ENCODE measurements at regions not wholly inside any gene's neighbourhood (a gene's known extent, or its start where the extent isn't known, plus 50 kb on each side); places are given as distances from the start of the nearest gene placed in this dataset.
"Not testable (repeated sequence)": the region's sequence is repeated elsewhere in the genome, so short reads cannot be mapped to it uniquely, and the experiment has no call there.

DNA sequence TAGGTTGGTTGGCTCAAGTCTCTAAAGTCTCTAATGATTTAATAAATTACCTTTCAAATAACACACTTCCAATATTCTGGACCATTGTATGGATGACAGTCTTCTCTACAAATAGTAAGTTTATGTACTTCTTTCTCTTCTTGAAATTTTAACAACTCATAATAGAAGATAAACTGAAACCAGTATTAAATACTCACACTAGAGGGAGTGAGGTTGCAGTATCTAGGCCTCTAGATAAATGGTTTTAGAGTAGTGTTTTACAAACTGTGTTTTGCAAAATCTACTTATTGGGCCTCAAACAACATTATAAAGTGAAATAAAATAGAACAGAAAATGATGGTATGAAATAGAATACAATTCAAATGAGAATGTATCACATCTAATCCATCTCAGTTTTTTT lies 479.9 kb upstream of the BRINP3 start:
- intact Hi-C loops (cut with micrococcal nuclease): no loop called here

DNA sequence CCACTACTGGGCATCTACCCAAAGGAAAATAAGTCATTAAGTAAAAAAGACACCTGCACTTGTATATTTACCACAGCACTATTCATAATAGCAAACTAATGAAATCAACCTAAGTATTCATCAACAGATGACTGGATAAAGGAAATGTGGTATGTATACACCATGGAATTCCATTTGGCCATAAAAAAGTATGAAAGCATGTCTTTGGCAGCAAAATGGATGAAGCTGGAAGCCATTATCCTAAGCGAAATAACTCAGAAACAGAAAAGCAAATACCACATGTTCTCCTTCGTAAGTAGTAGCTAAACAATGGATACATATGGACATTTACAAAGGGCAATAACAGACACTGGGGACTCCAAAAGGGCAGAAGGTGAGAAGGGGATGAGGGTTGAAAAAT lies 485.7 kb upstream of the BRINP3 start:
- intact Hi-C loops (cut with micrococcal nuclease): no loop called here

DNA sequence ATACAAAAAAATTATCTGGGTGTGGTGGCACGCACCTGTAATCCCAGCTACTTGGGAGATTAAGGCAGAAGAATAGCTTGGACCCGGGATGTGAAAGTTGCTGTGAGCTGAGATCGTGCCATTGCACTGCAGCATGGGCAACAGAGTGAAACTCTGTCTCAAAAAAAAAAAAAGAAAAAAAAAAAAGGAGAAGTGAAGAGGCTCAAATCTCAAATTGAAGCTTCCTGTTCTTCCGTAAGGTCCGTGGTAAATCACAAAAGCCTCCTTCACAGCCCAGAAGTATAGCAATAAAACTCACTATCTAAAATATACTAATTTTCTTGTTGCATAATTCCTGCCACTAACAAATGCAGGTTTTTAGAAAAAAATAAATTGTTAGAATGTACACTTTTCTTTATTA lies 498.2 kb upstream of the BRINP3 start:
- intact Hi-C loops (cut with micrococcal nuclease): no loop called here

DNA sequence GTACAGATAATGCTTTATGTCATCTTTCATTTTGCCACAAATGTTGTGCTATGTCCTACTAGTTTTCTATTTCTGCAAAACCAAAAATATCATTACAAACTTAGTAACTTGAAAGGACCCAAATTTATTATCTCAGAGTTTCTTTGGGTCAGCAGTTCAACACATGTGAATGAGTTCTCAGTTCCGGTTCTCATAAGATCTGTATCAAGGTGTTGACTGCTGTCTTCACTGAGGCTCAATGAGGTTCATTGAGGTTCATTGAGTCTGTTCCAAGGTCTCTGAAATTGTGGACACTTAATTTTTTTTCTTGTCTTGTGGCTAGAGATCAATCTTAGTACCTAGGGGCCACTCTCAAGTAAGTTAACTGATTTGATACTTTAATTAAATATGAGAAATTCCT lies 525.1 kb upstream of the BRINP3 start:
- intact Hi-C loops (cut with micrococcal nuclease): loop anchor here (2.0 kb wide), 1 partner anchor 20 kb away; no protein-coding TSS in a partner anchor

DNA sequence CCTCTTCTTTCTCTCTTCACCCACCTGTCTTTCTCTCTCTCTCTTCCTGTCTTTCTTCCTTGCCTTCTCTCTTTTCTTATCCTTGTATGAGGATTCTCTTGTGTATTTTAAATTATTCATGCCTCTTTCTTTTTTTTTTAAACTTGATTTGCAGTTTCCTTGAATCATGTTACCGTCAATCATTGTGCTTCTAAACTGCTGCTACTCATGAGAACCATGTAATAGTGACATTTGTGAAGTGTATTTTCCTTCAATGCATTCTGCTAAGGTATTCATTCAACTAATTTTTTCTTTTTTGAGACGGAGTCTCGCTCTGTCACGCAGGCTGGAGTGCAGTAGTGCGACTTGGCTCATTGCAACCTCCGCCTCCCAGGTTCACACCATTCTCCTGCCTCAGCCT lies 539.1 kb upstream of the BRINP3 start:
- intact Hi-C loops (cut with micrococcal nuclease): no loop called here

DNA sequence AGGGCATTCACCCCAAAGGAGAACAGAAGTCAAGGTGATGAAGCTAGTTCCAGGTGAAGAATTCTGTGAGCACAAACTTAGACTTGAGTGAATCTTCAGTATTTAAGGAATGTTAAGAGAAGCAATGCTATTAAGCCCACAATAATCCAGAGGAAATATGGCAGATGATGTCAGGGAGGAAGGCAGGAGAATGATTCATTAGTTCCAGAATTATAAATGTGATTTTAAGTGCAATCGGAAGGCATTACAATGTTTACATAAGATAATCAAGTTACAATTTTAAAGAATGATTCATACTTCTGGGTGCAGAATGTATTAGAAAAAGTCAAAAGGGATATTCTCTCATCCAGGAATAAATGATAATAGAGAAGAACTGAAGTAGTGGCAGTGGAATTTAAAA lies 545.2 kb upstream of the BRINP3 start:
- intact Hi-C loops (cut with micrococcal nuclease): no loop called here

DNA sequence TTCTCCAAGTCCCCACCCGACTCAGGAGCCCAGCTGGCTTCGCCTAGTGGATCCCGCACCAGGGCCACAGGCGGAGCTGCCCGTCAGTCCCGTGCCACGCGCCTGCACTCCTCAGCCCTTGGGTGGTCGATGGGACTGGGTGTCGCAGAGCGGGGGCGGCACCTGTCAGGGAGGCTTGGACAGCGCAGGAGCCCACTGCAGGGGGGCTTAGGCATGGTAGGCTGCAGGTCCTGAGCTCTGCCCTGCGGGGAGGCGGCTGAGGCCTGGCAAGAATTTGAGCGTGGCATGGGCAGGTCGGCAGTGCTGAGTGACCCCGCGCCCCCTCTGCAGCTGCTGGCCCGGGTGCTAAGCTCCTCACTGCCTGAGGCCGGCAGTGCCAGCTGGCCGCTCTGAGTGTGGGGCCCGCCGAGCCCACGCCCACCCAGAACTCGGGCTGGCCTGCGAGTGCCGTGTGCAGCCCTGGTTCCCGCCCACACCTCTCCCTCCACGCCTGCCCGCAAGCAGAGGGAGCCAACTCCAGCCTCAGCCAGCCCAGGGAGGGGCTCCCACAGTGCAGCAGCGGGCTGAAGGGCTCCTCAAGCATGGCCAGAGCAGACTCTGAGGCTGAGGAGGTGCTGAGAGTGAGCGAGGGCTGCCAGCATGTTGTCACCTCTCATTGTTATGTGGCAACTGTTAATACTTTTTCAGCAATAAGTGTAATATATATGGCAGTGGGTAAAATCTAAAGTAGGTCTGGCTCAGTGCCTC lies 548.4 kb upstream of the BRINP3 start:
- intact Hi-C loops (cut with micrococcal nuclease): no loop called here

DNA sequence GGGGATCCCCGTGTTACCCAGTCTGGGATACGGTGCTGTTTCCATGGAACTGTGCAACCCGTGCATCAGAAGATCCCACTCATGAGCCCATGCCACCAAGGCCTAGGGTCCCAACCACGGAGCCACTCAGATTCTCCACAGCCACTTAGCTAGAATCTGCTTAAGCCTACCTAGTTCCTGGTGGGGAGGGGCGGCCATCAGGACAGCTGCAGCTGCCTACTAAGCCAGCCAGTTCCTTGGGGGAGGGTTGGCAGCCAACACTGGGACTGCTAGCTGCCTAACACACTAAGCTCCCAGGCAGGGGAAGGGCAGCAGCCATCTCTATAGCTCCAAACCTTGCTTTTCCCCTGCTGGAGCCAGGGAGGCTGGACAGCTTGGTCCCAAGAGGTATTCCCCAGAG lies 549.2 kb upstream of the BRINP3 start:
- intact Hi-C loops (cut with micrococcal nuclease): no loop called here

DNA sequence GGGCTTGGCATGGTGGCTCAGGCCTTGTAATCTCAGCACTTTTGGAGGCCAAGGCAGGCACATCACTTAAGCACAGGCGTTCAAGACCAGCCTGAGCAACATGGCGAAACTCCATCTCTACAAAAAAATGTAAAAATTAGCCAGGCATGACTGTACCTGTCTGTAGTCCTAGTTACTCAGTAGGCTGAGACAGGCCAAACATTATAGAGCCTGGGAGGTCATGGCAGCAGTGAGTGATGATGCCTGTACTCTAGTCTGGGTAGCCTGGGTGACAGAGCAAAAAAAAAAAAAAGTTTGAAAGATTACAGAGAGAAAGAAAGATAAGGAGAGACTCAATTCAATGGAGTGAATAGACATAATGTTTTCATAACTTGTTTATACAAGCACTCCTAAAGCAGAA lies 556.5 kb upstream of the BRINP3 start:
- intact Hi-C loops (cut with micrococcal nuclease): no loop called here

DNA sequence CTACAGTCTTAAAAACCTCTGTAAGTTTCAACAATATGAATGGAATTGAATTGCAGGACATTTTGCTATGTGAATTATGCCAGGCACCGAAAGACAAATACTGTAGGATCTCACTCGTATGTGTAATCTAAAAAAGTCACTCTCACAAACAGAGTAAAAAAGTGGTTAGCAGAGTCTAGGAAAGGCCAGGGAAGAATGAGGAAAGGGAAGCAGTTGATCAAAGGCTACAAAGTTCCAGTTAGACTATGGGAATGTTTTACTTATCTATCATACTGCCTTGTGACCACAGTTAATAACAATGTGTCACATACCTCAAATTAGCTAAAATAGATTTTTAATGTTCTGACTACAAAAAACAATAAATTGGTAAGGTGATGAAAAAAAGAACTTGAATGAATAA lies 565.4 kb upstream of the BRINP3 start:
- intact Hi-C loops (cut with micrococcal nuclease): no loop called here

DNA sequence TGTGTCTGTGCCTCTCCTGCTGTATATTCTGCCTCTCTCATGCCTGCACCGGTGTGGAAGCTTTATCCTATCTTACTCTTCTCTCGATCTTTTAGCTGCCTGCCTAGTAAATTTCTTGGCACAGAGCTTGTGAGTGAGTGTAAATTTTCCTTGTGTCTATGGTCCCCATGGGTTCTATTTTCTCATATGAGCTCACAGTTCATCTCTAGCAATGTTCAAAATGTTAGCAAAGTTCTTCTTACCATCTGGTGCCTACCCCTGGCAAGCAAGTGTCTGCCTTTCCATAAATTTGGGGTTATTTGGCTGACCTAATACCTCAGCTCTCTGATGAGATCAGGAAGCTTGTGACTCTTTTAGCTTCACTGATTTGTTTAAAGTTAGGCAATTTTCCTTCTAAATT lies 572.1 kb upstream of the BRINP3 start:
- intact Hi-C loops (cut with micrococcal nuclease): no loop called here

DNA sequence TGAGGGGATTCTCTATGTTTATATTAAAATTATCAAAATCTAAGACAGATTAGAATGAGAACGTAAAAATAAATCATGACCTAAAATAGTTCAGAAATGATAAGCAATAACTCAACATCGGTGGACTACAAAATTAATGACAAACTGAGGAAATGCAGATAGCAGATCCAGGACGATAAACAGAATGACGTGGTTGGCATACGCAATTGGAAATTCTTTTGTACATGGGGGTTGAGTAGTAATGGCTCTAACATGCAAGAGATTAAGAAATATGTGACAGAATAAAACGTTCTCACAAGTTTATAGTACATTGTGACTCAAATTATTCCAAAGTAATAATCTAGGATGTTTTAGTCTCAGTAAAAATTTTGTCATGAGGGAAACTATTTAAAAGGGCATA lies 575.2 kb upstream of the BRINP3 start:
- intact Hi-C loops (cut with micrococcal nuclease): no loop called here

DNA sequence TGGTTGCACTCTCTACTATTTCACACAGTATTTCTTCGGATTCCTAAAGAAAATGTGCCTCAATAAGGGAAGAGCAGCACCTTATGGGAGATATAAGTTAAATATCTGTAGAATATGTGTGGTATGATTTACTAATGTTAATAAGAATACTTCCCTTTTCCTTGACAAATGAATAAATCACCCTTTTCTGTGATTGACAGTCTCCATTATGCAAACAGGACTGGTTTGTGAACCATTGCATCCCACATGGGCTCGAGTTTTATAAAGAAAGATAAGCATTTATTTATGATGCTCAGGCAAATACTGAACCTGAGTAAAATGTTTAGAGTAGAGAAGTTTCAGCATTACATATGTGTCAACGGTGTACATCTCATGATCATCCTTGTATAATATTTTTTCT lies 587.7 kb upstream of the BRINP3 start:
- intact Hi-C loops (cut with micrococcal nuclease): no loop called here

DNA sequence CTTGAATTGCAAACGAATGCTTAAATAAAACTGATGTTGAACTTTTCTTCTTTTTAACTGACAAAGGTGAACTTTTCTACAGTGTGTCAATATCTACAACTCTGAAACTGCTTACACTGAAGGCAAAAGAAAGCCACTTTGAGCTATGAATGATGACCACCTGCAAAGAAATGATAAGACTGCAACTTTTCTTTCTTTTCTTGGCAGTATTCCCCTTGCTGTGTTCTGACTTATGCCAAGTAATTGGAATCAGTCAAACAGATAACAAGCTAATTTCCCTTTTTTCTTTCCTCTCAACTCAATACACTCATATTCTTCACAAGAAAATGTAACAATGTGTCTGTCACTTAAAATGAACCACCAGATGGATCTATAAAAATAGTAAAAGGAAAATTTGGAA lies 588.1 kb upstream of the BRINP3 start:
- intact Hi-C loops (cut with micrococcal nuclease): no loop called here

DNA sequence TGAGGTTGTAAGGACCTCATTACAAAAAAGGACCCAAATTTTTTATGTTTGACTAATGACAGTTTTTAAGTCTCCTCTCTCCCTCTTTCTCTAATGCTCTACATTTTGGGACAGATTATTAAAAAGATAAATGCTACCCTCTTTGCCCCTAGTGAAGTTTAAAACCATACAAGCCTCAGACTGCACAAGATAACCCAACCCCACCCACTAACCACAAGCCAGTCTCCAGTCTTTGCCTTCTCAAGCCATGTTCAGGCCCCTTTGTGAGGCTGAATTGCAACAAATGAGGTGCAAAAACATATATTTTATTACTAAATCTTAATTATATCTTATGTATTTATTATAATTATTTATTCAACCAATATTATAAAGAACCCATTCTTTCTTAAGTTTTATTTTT lies 597.2 kb upstream of the BRINP3 start:
- intact Hi-C loops (cut with micrococcal nuclease): no loop called here

DNA sequence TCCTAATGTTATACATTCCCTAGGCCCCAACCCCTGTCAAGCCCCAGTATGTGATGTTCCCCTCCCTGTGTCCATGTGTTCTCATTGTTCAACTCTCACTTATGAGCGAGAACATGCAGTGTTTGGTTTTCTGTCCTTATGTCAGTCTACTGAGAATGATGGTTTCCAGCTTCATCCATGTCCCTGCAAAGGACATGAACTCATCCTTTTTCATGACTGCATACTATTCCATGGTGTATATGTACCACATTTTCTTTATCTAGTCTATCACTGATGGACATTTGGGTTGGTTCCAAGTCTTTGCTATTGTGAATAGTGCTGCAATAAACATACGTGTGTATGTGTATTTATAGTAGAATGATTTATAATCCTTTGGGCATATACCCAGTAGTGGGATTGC lies 605.4 kb upstream of the BRINP3 start:
- intact Hi-C loops (cut with micrococcal nuclease): not testable (repeated sequence)

DNA sequence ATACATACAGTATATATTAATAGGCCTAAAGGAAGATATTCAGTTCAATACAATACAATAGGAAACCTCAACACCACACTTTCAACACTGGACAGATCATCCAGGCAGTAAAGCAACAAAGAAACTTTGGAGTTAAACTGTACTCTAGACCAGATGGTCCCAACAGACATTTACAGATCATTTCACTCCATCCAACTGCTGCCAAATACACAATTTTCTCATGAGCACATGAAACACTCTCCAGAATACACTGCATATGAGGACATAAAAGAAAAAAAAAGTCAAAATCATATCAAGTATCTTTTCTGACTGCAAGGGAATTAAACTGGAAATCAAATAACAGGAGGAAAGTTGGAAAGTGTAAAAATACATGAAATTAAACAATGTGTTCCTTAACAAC lies 607.5 kb upstream of the BRINP3 start:
- intact Hi-C loops (cut with micrococcal nuclease): no loop called here

DNA sequence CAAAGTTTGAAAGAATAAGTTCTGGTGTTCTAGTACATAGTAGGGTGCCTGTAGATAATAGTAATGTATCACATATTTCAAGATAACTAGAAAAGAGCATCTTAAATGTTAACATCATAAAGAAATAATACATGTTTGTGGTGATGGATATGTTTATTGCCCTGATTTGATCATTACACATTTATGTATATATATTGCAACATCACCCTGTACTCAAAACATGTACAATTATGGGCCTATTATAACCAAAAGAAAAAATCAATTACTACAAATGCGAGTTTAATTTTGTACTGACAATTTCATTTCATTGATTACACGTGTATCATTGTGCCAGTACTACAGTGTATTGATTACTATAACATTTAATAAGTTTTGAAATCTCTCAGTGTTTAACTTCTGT lies 609.2 kb upstream of the BRINP3 start:
- intact Hi-C loops (cut with micrococcal nuclease): no loop called here

DNA sequence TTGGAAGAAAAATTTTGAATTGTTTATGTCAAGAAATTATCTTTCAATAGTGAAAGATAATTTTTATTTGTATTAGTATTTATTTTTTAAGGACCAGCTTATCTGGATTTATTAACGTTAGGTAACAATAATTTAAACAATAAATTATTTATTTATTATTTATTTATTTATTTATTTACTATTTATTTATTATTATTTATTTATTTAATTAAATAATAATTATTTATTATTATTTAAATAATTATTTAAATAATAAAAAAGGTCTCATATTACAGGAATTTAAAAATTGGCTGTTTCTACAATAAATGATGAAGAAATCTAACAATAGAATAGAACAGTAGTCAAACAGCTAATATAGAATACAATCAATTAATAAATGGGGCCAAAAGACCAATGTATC lies 618.7 kb upstream of the BRINP3 start:
- intact Hi-C loops (cut with micrococcal nuclease): no loop called here

DNA sequence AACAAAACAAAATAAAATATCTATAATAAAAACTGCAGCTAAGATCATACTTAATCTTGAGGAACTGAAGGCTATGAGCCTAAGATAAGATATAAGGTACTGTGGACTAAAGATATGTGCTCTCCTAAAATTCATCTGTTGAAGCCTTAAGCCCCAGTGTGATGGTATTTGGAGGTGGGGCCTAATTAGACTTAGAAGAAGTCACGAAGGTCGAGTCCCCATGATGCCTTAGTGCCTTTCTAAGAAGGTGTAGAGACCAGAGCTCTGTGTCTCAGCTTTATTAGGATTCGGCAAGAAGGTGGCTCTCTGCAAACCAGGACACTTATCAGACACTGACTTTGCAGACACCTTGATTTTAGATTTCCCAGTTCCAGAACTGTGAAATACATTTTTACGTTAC lies 622.0 kb upstream of the BRINP3 start:
- intact Hi-C loops (cut with micrococcal nuclease): no loop called here

DNA sequence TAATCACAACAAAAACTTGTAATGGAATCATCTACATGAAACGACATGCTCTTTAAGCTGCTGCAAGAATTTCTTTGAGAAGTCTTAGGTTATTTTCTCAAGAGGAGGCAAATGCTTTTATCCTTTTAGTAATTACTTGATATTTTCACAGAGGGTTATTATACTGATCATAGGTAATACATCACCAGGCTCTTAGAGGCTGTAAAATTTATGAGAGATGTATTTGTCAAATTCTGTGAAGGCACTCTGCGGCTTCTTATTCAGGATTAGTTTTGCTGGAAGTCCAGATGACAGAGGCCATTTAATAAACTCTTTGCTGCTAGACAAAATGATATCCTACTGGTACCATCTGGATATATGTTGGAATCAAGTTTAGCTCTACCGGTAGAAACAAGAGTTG lies 624.3 kb upstream of the BRINP3 start:
- intact Hi-C loops (cut with micrococcal nuclease): no loop called here

DNA sequence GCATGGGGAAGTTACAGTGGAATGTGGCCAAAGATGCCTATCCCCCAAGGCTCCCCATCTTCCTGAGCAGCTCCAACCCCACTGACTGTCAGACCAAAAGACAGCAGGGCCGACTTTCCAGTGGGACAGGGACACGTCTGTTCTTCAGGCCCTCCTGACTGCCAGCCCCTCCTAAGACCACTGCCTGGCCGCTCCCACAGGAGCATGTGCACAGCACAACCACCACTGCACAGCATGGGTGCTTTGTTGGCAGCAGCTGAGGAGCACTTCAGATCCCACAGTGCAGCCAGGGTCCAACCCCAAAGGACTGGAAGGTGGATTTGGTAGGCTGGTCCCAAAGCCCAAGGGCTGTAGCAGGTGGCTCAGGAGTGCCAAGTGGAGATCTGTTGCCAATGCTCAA lies 648.3 kb upstream of the BRINP3 start:
- intact Hi-C loops (cut with micrococcal nuclease): no loop called here

DNA sequence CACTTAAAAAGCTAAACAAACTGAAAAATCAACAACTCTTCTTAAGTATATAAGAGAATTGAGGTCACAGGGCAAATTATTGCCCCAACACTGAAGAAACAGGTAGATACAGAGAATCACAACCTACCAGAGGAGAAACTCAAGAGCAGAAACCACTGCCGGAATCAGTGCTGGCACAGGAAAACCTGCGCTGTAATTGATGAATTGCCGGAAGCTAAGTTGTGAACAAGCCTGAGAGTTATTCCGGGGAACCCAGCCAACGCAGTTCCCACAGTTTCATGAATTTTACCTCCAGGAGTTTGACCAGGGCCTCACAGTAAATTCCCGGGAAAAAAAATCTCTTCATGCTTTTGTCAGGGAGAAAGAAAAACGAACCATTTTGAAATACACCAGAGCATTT lies 657.1 kb upstream of the BRINP3 start:
- intact Hi-C loops (cut with micrococcal nuclease): no loop called here

DNA sequence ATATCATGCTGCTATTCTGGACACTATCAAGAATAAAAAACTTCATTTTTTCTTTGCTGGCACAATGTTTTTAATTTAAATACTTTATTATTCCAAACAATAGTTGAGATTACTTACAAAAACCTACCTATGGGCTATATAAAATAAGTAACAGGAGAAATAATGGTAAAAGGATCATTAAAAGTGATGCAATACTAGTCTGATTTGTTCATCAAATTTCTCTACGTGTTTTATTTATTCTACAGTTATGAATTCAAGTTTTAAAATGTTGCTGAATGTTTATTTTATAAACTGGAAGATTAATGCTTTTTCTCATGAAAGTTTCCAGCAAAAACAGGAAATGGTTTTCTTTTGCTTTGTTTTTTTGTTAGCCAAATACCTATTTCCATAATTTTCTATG lies 662.4 kb upstream of the BRINP3 start:
- intact Hi-C loops (cut with micrococcal nuclease): no loop called here

All from T-helper 1 cell treated with Interleukin-12 subunit alpha and Interleukin-12 subunit beta and Interleukin-4 antibody, amounts not matched to agents 30 ng/mL and 1 ng/mL, for 36 hours (primary cell).